ENCODE measurements at regions not wholly inside any gene's neighbourhood (a gene's known extent, or its start where the extent isn't known, plus 50 kb on each side); places are given as distances from the start of the nearest gene placed in this dataset.

- DNase-seq (ENCODE audit: low read depth): no peak
- TF ChIP-seq CTCF (IDR thresholded peaks at IDR 0.05; ENCODE audit: insufficient read depth, low read length): no peak
- no peak overlapping the region for H3K4me3 ChIP-seq (ENCODE audit: low read depth, low read length)
Observed at GRCh38 chr10:43006490-43006889, 70.4 kb upstream of the RET start.

GRCh38 chr10:43012578-43012977 lies 64.3 kb upstream of the RET start:
- H3K4me3 ChIP-seq (ENCODE audit: low read depth, low read length): no peak overlapping the region
- no peak for DNase-seq (ENCODE audit: low read depth)
- TF ChIP-seq CTCF (IDR thresholded peaks at IDR 0.05; ENCODE audit: insufficient read depth, low read length): no peak

GRCh38 chr10:43013065-43013464 lies 63.8 kb upstream of the RET start:
- DNase-seq (ENCODE audit: low read depth): no peak
- no peak overlapping the region for H3K4me3 ChIP-seq (ENCODE audit: low read depth, low read length)
- TF ChIP-seq CTCF (IDR thresholded peaks at IDR 0.05; ENCODE audit: insufficient read depth, low read length): no peak

- H3K4me3 ChIP-seq (ENCODE audit: low read depth, low read length): no peak overlapping the region
- DNase-seq (ENCODE audit: low read depth): no peak
- no peak for TF ChIP-seq CTCF (IDR thresholded peaks at IDR 0.05; ENCODE audit: insufficient read depth, low read length)
Observed at GRCh38 chr10:43024524-43024923, 52.3 kb upstream of the RET start.

GRCh38 chr10:43024942-43025700 lies 51.7 kb upstream of the RET start:
- no peak for TF ChIP-seq CTCF (IDR thresholded peaks at IDR 0.05; ENCODE audit: insufficient read depth, low read length)
- H3K4me3 ChIP-seq (ENCODE audit: low read depth, low read length): no peak overlapping the region
- DNase-seq (ENCODE audit: low read depth): no peak

- no peak overlapping the region for H3K4me3 ChIP-seq (ENCODE audit: low read depth, low read length)
- DNase-seq (ENCODE audit: low read depth): no peak
- TF ChIP-seq CTCF (IDR thresholded peaks at IDR 0.05; ENCODE audit: insufficient read depth, low read length): no peak
Observed at GRCh38 chr10:43026039-43026973, 50.6 kb upstream of the RET start.

Small RNA genes in the stretch of these regions (small RNA-seq; reads per million reads assigned to genes)
- gene MIR5100: 2.7 reads per million, percentile 78 among the genes with 10 or more reads in this experiment
